Spleen (tissue), 7 donors: ENCODE measurements at regions not wholly inside any gene's neighbourhood (a gene's known extent, or its start where the extent isn't known, plus 50 kb on each side); places are given as distances from the start of the nearest gene placed in this dataset.

Experiments used
- CTCF ChIP-seq, 11 experiments: fragments of 200-600 bp in 7 of 11; fragments of 450-650 bp in 4 of 11; sonication (generic) in 4 of 11; IDR thresholded peaks in 8 of 11; conservative IDR thresholded peaks in 3 of 11; 1 replicate in 7 of 11; 2 replicates in 4 of 11; pipeline versions ENCODE4 v1.4.0 to v1.8.0; 2016 to 2021; ENCODE audit warnings: antibody characterized with exemption in 11 of 11, inconsistent platforms in 4 of 11, mild to moderate bottlenecking in 1 of 11
- POLR2A ChIP-seq, 3 donors: fragments of 450-650 bp; IDR thresholded peaks; one replicate each; pipeline ENCODE4 v1.5.1; 2017; ENCODE audit warnings: antibody characterized with exemption in 3 of 3, mild to moderate bottlenecking in 1 of 3
- donor health status: DM: no; HTN: no; CAD: no; lungs with moderate emphysema.
- donor health status: DM: no; HTN: no; CAD: no.
- donor health status: DM: no; HTN: no; CAD: no.

- TF ChIP-seq POLR2A (IDR thresholded peaks at IDR 0.05) (no peak), CTCF (IDR thresholded peaks at IDR 0.05 in 8 of 11, conservative IDR thresholded peaks at IDR 0.05 in 3 of 11) (no peak)
These were observed 1118.5 kb downstream of the SLC16A7 start for GRCh38 chr12:60714141-60714900.
